Upper lobe of left lung (tissue), 4 donors: ENCODE measurements at regions not wholly inside any gene's neighbourhood (a gene's known extent, or its start where the extent isn't known, plus 50 kb on each side); places are given as distances from the start of the nearest gene placed in this dataset.

ENCODE experiments used
- CTCF ChIP-seq, 6 experiments: fragments of 450-650 bp in 4 of 6; fragments of 200-600 bp in 2 of 6; sonication (generic) in 2 of 6; IDR thresholded peaks; one replicate each; pipeline ENCODE4 v1.5.1; 2016 to 2019; ENCODE audit warnings: antibody characterized with exemption in 6 of 6
- EP300 ChIP-seq, 4 donors: sonication (generic); formaldehyde crosslinking; IDR thresholded peaks; one replicate each; pipeline ENCODE4 v1.5.1; 2017; ENCODE audit warnings: antibody characterized with exemption in 4 of 4, control low read depth in 2 of 4
- POLR2A ChIP-seq, 4 donors: fragments of 450-650 bp; IDR thresholded peaks; one replicate each; pipeline ENCODE4 v1.5.1; 2016 to 2017; ENCODE audit warnings: antibody characterized with exemption in 4 of 4, mild to moderate bottlenecking in 2 of 4
- POLR2AphosphoS5 ChIP-seq, 2 donors: sonication (generic); formaldehyde crosslinking; IDR thresholded peaks; one replicate each; pipeline ENCODE4 v1.5.1; 2017; ENCODE audit warnings: antibody characterized with exemption in 2 of 2

- TF ChIP-seq CTCF (IDR thresholded peaks at IDR 0.05) (no peak), POLR2A (IDR thresholded peaks at IDR 0.05) (no peak), POLR2AphosphoS5 (IDR thresholded peaks at IDR 0.05) (no peak), EP300 (IDR thresholded peaks at IDR 0.05) (no peak)
These were observed 467.1 kb upstream of the HSF2 start for GRCh38 chr6:121932076-121932991.
